CD14-positive monocyte (primary cell): ENCODE measurements at regions not wholly inside any gene's neighbourhood (a gene's known extent, or its start where the extent isn't known, plus 50 kb on each side); places are given as distances from the start of the nearest gene placed in this dataset.

ENCODE experiments used
- DNase-seq, 3 donors: peaks; one replicate each; pipeline ENCODE4 v3.0.0-alpha.2; 2011 to 2022
- H2AFZ ChIP-seq: 2 replicates; pipeline ENCODE4 v1.6.0; 2012; ENCODE audit warnings: mild to moderate bottlenecking, low read depth, low read length, inconsistent platforms; ENCODE audit not compliant: insufficient read depth, poor library complexity, severe bottlenecking
- H3K27ac ChIP-seq, 2 donors: 1 replicate in 1 of 2; 2 replicates in 1 of 2; pipeline ENCODE4 v1.5.1; 2012 to 2013; ENCODE audit warnings: low read length in 2 of 2, control low read depth in 1 of 2, inconsistent platforms in 1 of 2, low read depth in 1 of 2, mild to moderate bottlenecking in 1 of 2
- H3K27me3 ChIP-seq, 2 donors: one replicate each; pipeline versions ENCODE4 v1.6.0 to v1.6.1; 2011 to 2013; ENCODE audit warnings: low read length in 2 of 2; ENCODE audit not compliant: control insufficient read depth in 2 of 2, insufficient read depth in 2 of 2
- H3K36me3 ChIP-seq, 2 donors: replicated peaks in 1 of 2; 1 replicate in 1 of 2; 2 replicates in 1 of 2; pipeline versions ENCODE4 v1.5.1 to v1.6.1; 2012 to 2013; ENCODE audit warnings: low read length in 2 of 2, control low read depth in 1 of 2, inconsistent platforms in 1 of 2, mild to moderate bottlenecking in 1 of 2; ENCODE audit not compliant: insufficient read depth in 2 of 2, control insufficient read depth in 1 of 2
- H3K4me1 ChIP-seq, 2 donors: 1 replicate in 1 of 2; 2 replicates in 1 of 2; pipeline versions ENCODE4 v1.5.1 to v1.6.1; 2012 to 2013; ENCODE audit warnings: low read length in 2 of 2, control low read depth in 1 of 2, inconsistent platforms in 1 of 2, mild to moderate bottlenecking in 1 of 2, moderate library complexity in 1 of 2; ENCODE audit not compliant: insufficient read depth in 2 of 2, control insufficient read depth in 1 of 2
- H3K4me2 ChIP-seq: replicated peaks from 2 replicates; pipeline ENCODE3; 2012; ENCODE audit warnings: low read length, moderate library complexity, mild to moderate bottlenecking; ENCODE audit not compliant: poor library complexity, severe bottlenecking; ENCODE audit errors: extremely low read depth
- H3K4me3 ChIP-seq, 3 experiments: fragments of 200-600 bp in 1 of 3; sonication (generic) in 1 of 3; replicated peaks in 1 of 3; 1 replicate in 2 of 3; 2 replicates in 1 of 3; pipeline ENCODE4 v1.5.1; 2011 to 2013; ENCODE audit warnings: low read length in 3 of 3, mild to moderate bottlenecking in 3 of 3, control low read depth in 2 of 3, low read depth in 2 of 3, inconsistent platforms in 1 of 3, moderate library complexity in 1 of 3
- H3K79me2 ChIP-seq: 2 replicates; pipeline ENCODE4 v1.6.0; 2012; ENCODE audit warnings: mild to moderate bottlenecking, control low read depth, inconsistent platforms, low read length, moderate library complexity; ENCODE audit not compliant: insufficient read depth
- H3K9ac ChIP-seq: 2 replicates; pipeline ENCODE4 v1.6.0; 2017; ENCODE audit warnings: low read length, mild to moderate bottlenecking; ENCODE audit not compliant: insufficient read depth, poor library complexity, severe bottlenecking
- H3K9me3 ChIP-seq, 2 donors: replicated peaks in 1 of 2; 1 replicate in 1 of 2; 2 replicates in 1 of 2; pipeline versions ENCODE4 v1.5.1 to v1.6.1; 2012 to 2013; ENCODE audit warnings: low read length in 2 of 2, control low read depth in 1 of 2; ENCODE audit not compliant: control insufficient read depth in 1 of 2, insufficient read depth in 1 of 2
- H4K20me1 ChIP-seq: 2 replicates; pipeline ENCODE4 v1.6.0; 2012; ENCODE audit warnings: mild to moderate bottlenecking, low read length, control low read depth, moderate library complexity; ENCODE audit not compliant: insufficient read depth
- H3K27ac Mint-ChIP-seq, 7 donors: one replicate each; pipeline ENCODE4 v1.8.0; 2020; ENCODE audit warnings: mild to moderate bottlenecking in 7 of 7, mixed read lengths in 7 of 7, moderate library complexity in 6 of 7, inconsistent platforms in 2 of 7
- H3K27me3 Mint-ChIP-seq, 3 donors: one replicate each; pipeline ENCODE4 v1.8.0; 2021 to 2022; ENCODE audit warnings: low read depth in 3 of 3, mild to moderate bottlenecking in 3 of 3, mixed read lengths in 3 of 3, moderate library complexity in 3 of 3, inconsistent platforms in 1 of 3
- H3K36me3 Mint-ChIP-seq, 2 donors: one replicate each; pipeline ENCODE4 v1.8.0; 2020; ENCODE audit warnings: mixed read lengths in 2 of 2, inconsistent platforms in 1 of 2, mild to moderate bottlenecking in 1 of 2
- H3K4me1 Mint-ChIP-seq: one replicate; pipeline ENCODE4 v1.8.0; 2020; ENCODE audit warnings: mild to moderate bottlenecking, mixed read lengths
- H3K4me3 Mint-ChIP-seq, 2 donors: one replicate each; pipeline ENCODE4 v1.8.0; 2020; ENCODE audit warnings: mild to moderate bottlenecking in 2 of 2, mixed read lengths in 2 of 2, moderate library complexity in 1 of 2
- H3K9me3 Mint-ChIP-seq, 7 donors: one replicate each; pipeline ENCODE4 v1.8.0; 2020 to 2022; ENCODE audit warnings: mixed read lengths in 7 of 7, mild to moderate bottlenecking in 6 of 7, moderate library complexity in 6 of 7, inconsistent platforms in 2 of 7
- WGBS: methylation state at CpG from one replicate; pipeline ENCODE4 v1.1.5; 2013; ENCODE audit warnings: missing lambda C conversion rate; ENCODE audit not compliant: insufficient coverage; 5-methylcytosine and 5-hydroxymethylcytosine counted together
- intact Hi-C, 2 donors: fragments of 100-400 bp; cut with micrococcal nuclease; formaldehyde crosslinking; loops; one replicate each; pipeline versions ENCODE4 v1.15.0 to v1.15.1; 2023
- TF ChIP-seq, protein P1 (sequence below): fragments of 200-600 bp; IDR thresholded peaks from one replicate; pipeline ENCODE4 v1.8.0; 2022; ENCODE audit warnings: antibody characterized with exemption, mild to moderate bottlenecking

DNA sequence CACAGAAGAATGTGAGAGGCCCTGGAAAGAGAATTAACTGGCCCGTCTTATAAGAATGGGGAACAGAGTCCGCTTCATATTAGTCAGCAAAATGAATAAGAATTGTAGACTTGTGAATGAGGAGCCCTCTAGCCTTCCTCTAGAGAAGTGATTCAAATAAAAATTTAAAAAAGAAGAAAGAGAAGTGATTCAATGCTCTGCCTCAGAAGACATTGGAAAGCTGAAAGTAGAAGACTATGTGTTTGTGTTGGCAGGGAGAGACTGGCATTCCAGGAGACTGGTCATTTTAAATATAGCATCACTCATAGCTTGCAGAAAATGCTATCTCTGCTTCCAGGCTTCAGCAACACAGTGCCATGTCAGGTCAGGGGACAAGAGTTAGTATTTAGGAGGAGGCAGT is 190.6 kb upstream of the HS3ST3A1 start:
- Histone ChIP-seq H3K27me3 (no peaks in the 10 kb centered on the region), H3K4me1 (no peaks in the 10 kb centered on the region), H2AFZ (no peak overlapping the region), H4K20me1 (no peaks in the 10 kb centered on the region), H3K4me2 (no peak overlapping the region), H3K4me3 (no peak overlapping the region), H3K9ac (no peak overlapping the region), H3K9me3 (no peaks in the 10 kb centered on the region), H3K27ac (no peak overlapping the region), H3K79me2 (no peaks in the 10 kb centered on the region), H3K36me3 (no peaks in the 10 kb centered on the region)
- no peak overlapping the region for H3K27ac Mint-ChIP-seq
- H3K4me3 Mint-ChIP-seq, result no peak overlapping the region
- intact Hi-C loops, result no loop called here
- TF ChIP-seq, protein P1, sequence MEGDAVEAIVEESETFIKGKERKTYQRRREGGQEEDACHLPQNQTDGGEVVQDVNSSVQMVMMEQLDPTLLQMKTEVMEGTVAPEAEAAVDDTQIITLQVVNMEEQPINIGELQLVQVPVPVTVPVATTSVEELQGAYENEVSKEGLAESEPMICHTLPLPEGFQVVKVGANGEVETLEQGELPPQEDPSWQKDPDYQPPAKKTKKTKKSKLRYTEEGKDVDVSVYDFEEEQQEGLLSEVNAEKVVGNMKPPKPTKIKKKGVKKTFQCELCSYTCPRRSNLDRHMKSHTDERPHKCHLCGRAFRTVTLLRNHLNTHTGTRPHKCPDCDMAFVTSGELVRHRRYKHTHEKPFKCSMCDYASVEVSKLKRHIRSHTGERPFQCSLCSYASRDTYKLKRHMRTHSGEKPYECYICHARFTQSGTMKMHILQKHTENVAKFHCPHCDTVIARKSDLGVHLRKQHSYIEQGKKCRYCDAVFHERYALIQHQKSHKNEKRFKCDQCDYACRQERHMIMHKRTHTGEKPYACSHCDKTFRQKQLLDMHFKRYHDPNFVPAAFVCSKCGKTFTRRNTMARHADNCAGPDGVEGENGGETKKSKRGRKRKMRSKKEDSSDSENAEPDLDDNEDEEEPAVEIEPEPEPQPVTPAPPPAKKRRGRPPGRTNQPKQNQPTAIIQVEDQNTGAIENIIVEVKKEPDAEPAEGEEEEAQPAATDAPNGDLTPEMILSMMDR, result no peak
- no peaks in the 10 kb centered on the region for H3K36me3 Mint-ChIP-seq
- DNase-seq, result no peak
- peaks cover 0 to 2% (median 0%) of the 10 kb centered on the region in 3 donors for H3K27me3 Mint-ChIP-seq
- no peaks in the 10 kb centered on the region for H3K4me1 Mint-ChIP-seq
- peaks cover 0 to 14% (median 8%) of the 10 kb centered on the region in 7 donors for H3K9me3 Mint-ChIP-seq
- no CpG with 5 or more reads among the region's 2 CpGs for WGBS

DNA sequence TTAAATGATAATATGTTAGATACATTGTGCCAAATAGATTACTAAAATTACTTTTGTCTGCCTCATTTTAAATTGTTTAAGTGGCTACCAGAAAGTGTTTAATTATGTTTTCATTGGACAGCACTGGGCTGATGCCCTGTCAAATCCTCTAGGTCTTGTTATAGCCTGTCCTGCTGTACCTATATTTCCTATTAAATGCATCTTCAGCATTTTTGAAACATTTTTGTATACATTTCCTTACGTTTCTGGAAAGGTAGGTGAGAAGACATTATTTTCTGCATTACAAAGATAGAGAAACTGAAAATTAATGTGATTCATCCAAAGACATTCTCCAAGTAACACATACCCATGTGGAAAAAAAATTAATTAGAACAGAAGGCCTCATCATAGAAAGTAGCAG is 192.2 kb upstream of the HS3ST3A1 start:
- TF ChIP-seq, protein P1, result no peak
- intact Hi-C loops, result no loop called here
- Histone ChIP-seq H4K20me1 (no peaks in the 10 kb centered on the region), H3K4me2 (no peak overlapping the region), H3K4me1 (no peaks in the 10 kb centered on the region), H3K36me3 (no peaks in the 10 kb centered on the region), H3K9ac (no peak overlapping the region), H3K79me2 (no peaks in the 10 kb centered on the region), H3K27ac (no peak overlapping the region), H3K9me3 (no peaks in the 10 kb centered on the region), H2AFZ (no peak overlapping the region), H3K27me3 (no peaks in the 10 kb centered on the region), H3K4me3 (no peak overlapping the region)
- no peak for DNase-seq
- H3K9me3 Mint-ChIP-seq, result peaks cover 2 to 14% (median 5%) of the 10 kb centered on the region in 7 donors
- no peak overlapping the region for H3K4me3 Mint-ChIP-seq
- no peaks in the 10 kb centered on the region for H3K4me1 Mint-ChIP-seq
- H3K27ac Mint-ChIP-seq, result no peak overlapping the region
- H3K27me3 Mint-ChIP-seq, result peaks cover 0 to 5% (median 0%) of the 10 kb centered on the region in 3 donors
- WGBS, result no CpG with 5 or more reads among the region's 1 CpG
- H3K36me3 Mint-ChIP-seq, result no peaks in the 10 kb centered on the region
